ENCODE measurements at regions not wholly inside any gene's neighbourhood (a gene's known extent, or its start where the extent isn't known, plus 50 kb on each side); places are given as distances from the start of the nearest gene placed in this dataset.

- ChIA-PET RAD21 (ENCODE audit: low non-redundant PET in 1 of 2, low total read pairs in 2 of 2, uncharacterized antibody in 2 of 2, unreplicated experiment in 2 of 2) (no interaction called here), POLR2A (no interaction called here), CTCF (no interaction called here)
- Histone ChIP-seq H3K79me2 (ENCODE audit: insufficient read depth, low read length) (no peaks in the 10 kb centered on the region), H3K27ac (ENCODE audit: low read depth, low read length) (no peak overlapping the region), H3K4me3 (replicated peaks in 1 of 2; ENCODE audit: low read depth in 1 of 2, low read length in 2 of 2) (no peak overlapping the region), H2AFZ (ENCODE audit: low read depth, low read length, poor library complexity, severe bottlenecking) (no peak overlapping the region), H3K4me1 (ENCODE audit: control insufficient read depth in 1 of 2, insufficient read depth in 2 of 2, low read length in 2 of 2) (no peaks in the 10 kb centered on the region), H3K27me3 (ENCODE audit: insufficient read depth, low read length) (no peaks in the 10 kb centered on the region), H3K9ac (ENCODE audit: low read length) (no peak overlapping the region), H3K36me3 (ENCODE audit: control insufficient read depth in 1 of 2, insufficient read depth in 2 of 2, low read length in 2 of 2) (no peaks in the 10 kb centered on the region), H3K9me3 (ENCODE audit: control insufficient read depth in 1 of 2, insufficient read depth in 1 of 2, low read depth in 1 of 2, low read length in 2 of 2) (peaks cover 3 to 19% of the 10 kb centered on the region in 2 experiments; a peak in 2 of 4 replicates), H3K4me2 (ENCODE audit: low read length) (no peak overlapping the region), H4K20me1 (ENCODE audit: insufficient read depth) (no peaks in the 10 kb centered on the region), H3K9me2 (ENCODE audit: insufficient read depth) (no peaks in the 10 kb centered on the region)
- intact Hi-C loops (cut with micrococcal nuclease), result no loop called here
- ATAC-seq (no peak), DNase-seq (ENCODE audit: low read depth, low spot score) (no peak)
- no peak for TF ChIP-seq MAX (IDR thresholded peaks at IDR 0.05)
- TF ChIP-seq POLR2AphosphoS5 (IDR thresholded peaks at IDR 0.05; ENCODE audit: low read depth, low read length), result no peak
- TF ChIP-seq SRF (IDR thresholded peaks at IDR 0.05; ENCODE audit: low read depth), result no peak
- TF ChIP-seq FOSL1 (IDR thresholded peaks at IDR 0.05; ENCODE audit: low read depth), result no peak
- no peak for TF ChIP-seq REST (IDR thresholded peaks at IDR 0.05; ENCODE audit: low read depth)
- TF ChIP-seq EZH2 (IDR thresholded peaks at IDR 0.05), result no peak
- TF ChIP-seq SIN3A (IDR thresholded peaks at IDR 0.05; ENCODE audit: low read depth), result no peak
- no peak for TF ChIP-seq SP1 (IDR thresholded peaks at IDR 0.05; ENCODE audit: low read depth)
- no peak for TF ChIP-seq TCF7L2 (IDR thresholded peaks at IDR 0.05; ENCODE audit: borderline replicate concordance, extremely low read depth, insufficient read depth, insufficient read length)
- TF ChIP-seq ELF1 (IDR thresholded peaks at IDR 0.05; ENCODE audit: borderline replicate concordance, low read depth), result no peak
- TF ChIP-seq CBX3 (IDR thresholded peaks at IDR 0.05; ENCODE audit: low read depth), result no peak
- no peak for TF ChIP-seq YY1 (IDR thresholded peaks at IDR 0.05; ENCODE audit: extremely low read depth, insufficient replicate concordance, low read depth, low read length)
- TF ChIP-seq ZBTB33 (IDR thresholded peaks at IDR 0.05; ENCODE audit: extremely low read depth, insufficient replicate concordance, low read length), result no peak
- no peak for TF ChIP-seq EGR1 (IDR thresholded peaks at IDR 0.05; ENCODE audit: low read depth)
- no peak for TF ChIP-seq RAD21 (IDR thresholded peaks at IDR 0.05; ENCODE audit: low read depth)
- TF ChIP-seq ZFX (IDR thresholded peaks at IDR 0.05), result no peak
- TF ChIP-seq ATF3 (IDR thresholded peaks at IDR 0.05), result no peak
- TF ChIP-seq ZNF274 (IDR thresholded peaks at IDR 0.05; ENCODE audit: low read depth, low read length), result no peak
- no peak for TF ChIP-seq POLR2A (IDR thresholded peaks at IDR 0.05; ENCODE audit: borderline replicate concordance, extremely low read depth, insufficient read depth, insufficient read length)
- TF ChIP-seq EZH2phosphoT487 (IDR thresholded peaks at IDR 0.05; ENCODE audit: borderline replicate concordance), result no peak
- BruUV-seq (replicated peaks), result no TSS peak
Observed at GRCh38 chr2:76288598-76288997, 577.9 kb upstream of the GCFC2 start.
